ENCODE measurements at regions not wholly inside any gene's neighbourhood (a gene's known extent, or its start where the extent isn't known, plus 50 kb on each side); places are given as distances from the start of the nearest gene placed in this dataset.
"Not testable (repeated sequence)": the region's sequence is repeated elsewhere in the genome, so short reads cannot be mapped to it uniquely, and the experiment has no call there.

DNA sequence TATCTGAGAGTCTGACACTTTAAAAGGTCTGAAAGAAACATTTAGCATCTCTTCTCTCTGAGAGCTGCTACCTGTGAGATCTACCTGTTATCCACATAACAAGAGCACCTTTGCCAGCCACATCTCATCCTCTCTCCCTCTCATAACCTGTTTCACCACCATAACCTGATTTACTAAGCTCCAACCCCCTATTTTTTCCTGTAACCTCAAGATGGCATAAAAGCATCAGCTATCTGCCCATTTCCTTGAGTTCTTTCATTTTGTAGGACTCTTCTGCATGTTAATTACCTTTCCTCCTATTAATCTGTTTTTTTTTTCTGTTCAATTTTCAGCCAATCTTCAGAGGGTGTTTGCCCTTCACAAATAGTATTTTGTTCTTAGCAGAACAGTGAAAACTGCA lies 136.5 kb upstream of the KCNK1 start:
- no peak for DNase-seq

DNA sequence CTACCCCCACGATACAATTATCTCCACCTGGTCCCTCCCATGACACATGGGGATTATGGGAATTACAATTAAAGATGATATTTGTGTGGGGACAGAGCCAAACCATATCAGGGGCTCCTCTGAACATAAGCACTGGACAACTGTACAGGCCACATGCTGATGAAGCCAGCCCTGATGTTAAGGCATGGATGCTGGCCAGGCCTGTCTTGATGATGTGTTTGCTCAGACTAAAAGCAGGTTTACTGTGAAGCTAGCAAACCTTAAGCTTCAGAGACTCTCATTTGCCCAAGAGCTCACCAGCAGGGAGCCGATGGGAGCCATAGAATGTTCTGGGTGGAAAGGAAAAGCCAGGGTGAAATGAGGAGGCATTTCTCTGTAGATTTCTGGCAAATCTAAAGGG lies 135.3 kb upstream of the KCNK1 start:
- no peak for DNase-seq

DNA sequence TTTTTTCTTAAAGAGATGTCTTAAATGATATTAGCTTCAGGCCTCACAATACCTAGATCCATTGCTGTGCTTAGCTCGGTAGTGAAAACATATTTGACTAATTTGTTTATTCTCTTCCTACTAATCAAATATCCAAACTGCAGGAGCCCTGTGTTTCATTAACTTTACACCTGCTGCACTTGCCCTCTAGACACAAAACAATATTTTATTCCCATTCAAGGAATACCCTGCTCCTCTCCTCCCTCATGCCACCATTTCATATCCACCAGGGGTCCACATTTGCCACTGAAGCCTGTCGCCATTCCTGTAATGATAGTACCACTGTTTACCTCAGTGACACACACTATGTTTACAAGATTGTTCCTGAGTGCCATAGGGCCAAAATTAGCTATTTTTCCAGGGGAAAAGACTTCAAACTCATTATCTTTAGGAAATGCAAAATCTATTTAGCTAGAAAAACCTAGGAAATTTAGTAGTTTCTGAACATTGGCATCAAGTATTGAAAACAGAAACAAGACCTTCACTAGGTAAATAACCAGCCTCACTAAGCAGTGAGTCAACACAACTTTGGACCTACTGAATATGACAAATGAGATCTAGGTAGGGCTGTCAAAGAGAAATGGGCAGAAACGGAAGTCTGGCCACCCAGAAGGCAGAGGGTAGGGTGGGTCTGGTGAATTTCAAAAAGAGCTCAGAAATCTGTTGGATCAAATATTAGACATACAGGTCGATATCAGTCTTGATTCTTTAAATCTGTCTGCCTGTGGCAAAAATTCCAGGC lies 134.6 kb upstream of the KCNK1 start:
- no peak for DNase-seq

- no peak for DNase-seq
Observed at GRCh38 chr1:233480198-233480597, 133.7 kb upstream of the KCNK1 start.

DNA sequence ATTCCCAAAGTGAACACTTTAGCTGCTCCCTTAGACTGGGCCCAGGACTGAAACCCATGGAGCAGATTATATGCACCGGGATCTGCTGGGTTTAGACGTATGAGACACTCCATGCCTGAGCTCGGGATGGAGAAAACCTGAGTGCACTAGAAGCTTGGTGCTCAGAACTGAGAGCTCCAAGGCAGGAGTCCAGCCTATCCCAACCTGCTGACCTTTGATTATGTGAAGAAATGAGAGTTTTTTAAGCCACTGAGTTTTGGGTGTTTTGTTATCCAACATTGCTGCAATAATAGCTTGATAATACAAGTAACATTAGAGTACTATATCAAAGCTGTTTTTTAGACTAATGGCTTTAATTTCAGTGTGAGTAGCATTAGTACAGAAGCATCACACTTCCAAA lies 131.5 kb upstream of the KCNK1 start:
- DNase-seq = no peak

DNA sequence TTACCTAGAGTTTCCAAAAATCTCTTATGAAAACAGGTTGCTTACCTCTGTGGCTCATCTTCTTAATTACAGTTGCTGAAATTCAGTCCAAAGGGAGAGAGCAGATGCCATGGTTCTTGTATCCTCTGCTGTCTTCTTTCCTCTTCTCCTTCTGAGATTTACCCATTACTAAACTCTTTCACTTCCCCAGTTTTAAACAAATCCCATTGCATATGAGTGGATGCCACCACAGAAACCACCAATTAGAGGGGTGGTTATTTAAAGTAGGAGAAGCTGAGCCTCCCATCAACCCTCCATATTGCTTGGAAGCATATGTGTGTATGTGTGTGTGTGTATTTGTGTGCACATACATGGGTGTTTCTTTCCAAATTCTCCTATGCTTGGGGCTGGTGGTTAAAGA lies 128.5 kb upstream of the KCNK1 start:
- DNase-seq = no peak

DNA sequence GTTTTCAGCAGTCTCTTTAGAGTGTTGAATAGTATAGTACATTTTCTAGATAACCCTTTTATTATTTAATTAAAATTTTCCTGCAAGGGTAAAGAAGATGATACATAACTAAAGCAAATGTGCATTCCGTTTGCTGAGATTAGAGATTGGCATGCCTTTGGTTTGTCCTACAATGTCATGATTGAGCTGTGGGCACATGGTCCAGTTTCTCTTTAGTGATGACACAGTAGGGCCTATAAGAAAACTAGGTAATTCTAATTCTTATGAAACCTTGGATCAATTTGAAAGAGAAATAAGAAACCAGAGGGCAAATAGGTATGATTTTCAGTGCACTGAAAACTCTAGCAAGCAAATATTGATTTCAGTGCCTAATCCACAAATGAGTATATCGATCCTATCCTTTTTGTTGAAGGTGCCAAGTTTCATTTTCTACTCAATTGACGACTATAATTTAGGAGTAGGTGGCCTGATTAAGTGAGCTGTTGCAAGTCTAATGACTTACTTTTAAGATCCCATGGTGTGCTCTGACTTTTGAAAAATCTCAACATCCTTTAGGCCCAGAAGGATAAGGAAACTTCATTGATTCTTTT lies 128.0 kb upstream of the KCNK1 start:
- no peak for DNase-seq

- DNase-seq = no peak
Observed at GRCh38 chr1:233487408-233487807, 126.5 kb upstream of the KCNK1 start.

DNA sequence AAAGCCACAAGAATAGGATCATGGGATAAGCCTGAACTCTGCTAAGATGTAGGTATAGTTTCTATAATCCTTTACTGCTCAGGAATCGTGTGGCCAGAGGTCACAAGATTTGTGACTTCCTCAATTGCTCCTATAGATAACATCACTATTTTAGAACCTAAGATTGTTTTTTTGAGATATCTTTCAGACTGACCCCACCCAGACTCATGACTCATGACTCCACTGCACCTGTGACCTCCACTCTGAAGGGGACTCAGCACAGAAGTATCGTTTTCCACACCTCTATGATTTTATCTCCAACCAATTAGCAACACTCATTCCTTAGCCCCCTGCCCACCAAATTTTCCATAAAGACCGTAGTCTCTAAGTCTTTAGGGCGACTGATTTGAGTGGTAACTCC lies 124.5 kb upstream of the KCNK1 start:
- DNase-seq = no peak

DNA sequence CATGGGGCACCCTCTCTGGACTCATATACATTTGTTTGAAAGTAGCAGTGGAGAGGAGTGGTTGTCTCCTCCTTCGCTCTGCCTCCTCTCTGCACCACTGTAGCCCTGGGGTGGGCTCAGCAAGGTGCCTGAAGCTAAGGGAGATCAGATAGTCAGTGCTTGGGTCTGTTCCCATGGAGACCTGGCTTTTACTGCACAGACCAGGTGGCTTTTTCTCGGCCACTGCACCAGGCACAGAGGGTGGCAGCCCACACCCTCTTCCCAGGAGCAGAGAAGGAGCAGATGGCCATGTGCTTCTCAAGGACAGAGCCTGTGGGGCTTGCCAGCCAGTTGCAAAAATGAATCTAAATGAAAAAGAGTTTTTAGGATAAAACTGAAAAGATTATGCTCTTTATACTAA lies 123.4 kb upstream of the KCNK1 start:
- DNase-seq = no peak

GRCh38 chr1:233491953-233492620 lies 121.8 kb upstream of the KCNK1 start:
- DNase-seq = no peak

- DNase-seq = no peak
Observed at GRCh38 chr1:233496993-233497392, 116.9 kb upstream of the KCNK1 start.

- DNase-seq = no peak
Observed at GRCh38 chr1:233497679-233498078, 116.2 kb upstream of the KCNK1 start.

DNA sequence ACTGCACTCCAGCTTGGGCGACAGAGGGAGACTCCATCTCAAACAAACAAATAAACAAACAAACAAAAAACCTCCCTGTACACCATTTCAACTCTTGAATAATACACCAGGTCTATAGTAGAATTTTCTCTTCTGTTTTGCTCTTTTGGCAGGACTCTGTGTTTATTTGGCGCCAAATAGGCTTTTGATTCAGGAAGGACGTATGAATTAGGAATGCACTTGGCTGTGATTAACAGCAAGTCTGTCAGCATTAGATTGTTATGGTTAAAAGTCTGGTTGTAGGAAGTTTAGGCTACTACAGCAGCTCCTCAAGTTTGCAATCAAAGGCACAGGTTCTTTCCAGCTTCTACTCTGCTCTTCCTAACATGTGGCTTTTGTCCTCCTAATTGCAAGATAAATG lies 113.8 kb upstream of the KCNK1 start:
- DNase-seq = no peak

DNA sequence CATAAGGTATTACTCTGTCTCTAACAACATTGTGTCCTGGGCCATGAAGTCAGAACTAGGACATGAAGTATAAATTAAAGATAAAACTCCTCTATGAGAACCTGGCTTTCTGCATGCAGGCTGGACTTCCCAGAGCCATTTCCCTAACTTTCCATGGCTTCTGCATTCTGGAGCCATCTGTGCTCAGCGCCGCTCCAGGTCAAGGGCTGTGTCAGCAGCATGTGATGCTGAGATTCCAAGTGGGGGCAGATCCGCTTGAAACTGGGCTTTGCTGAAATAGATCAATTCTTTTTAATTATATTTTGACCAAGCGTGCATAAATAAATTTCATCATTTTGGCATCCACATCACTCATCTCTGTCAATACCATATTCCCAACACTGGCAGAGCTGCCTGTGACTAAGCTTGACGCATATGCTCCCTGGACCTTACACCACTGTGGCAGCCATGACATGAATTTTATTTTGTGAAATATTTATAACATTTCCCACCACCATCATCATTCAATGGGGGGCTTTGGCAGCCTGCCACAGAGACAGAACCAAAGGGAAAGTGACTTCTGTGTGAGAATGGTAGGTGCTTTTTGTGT lies 110.4 kb upstream of the KCNK1 start:
- DNase-seq = no peak

- no peak for DNase-seq
Observed at GRCh38 chr1:233505130-233505529, 108.8 kb upstream of the KCNK1 start.

GRCh38 chr1:233505889-233506288 lies 108.0 kb upstream of the KCNK1 start:
- not testable (repeated sequence) for DNase-seq

GRCh38 chr1:233509526-233509925 lies 104.4 kb upstream of the KCNK1 start:
- DNase-seq = no peak

DNA sequence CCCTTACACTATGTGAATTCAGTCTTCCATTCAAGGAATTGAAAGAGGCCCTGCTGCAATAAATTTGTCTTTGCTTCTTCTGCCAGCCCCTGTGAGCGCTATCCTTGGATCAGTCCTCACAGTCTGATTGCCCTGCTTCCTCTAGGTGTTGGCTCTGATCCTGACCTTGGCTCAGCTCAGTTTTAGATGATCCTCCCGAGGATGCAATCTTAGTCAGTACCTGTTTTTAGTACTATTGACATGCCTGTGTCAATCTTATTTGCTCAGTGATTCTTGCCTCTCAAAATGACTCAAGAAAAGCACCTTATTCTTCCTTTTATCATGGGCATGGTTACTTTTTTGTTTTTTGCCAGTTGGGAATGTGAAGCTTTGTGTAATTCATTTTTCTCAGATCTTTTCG lies 101.4 kb upstream of the KCNK1 start:
- DNase-seq = no peak

GRCh38 chr1:233513431-233513830 lies 100.5 kb upstream of the KCNK1 start:
- no peak for DNase-seq

GRCh38 chr1:233514946-233515391 lies 98.9 kb upstream of the KCNK1 start:
- DNase-seq = no peak

DNA sequence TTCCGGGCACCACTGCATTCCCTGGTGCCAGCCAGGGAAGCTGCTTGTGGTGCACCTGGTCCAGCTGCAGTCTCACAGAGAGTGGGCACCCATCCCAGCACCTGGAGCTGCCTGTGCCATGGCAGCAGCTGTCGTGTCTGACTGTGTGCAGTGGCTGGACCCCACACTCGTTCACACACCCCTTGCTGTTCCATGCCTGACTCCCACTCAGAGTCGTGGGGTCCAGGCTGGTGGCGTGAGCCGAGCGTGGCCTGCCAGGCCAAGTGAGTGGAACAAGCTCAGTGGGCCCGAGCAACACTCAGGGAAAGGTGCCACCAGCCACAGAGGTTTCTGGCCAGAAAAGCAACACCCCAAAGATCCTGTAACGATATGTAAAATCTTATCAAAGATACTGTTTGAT lies 97.2 kb upstream of the KCNK1 start:
- no peak for DNase-seq

DNA sequence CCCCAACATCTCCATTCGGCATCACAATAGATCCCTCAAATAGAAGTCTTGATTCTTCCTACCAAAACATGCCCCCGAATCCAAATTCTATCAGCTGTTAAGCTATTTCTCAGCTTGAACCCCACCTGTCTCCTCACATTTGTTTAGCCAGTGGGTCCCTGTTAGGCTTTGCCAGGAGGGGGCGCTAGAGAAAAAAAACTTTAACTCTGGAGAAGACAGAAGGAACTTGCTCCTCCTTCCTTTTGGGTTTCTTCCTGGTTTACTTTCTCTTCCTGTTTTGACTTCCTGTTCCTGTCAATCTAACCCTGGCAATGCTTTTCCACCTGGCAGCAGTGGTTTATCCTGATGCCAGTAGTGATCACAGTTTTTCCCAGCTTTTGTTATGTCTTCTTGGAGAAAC lies 95.6 kb upstream of the KCNK1 start:
- peak in 1 of 2 experiments; percentile 11 for DNase-seq

All from SW 1271 (cell line).